ENCODE measurements at regions not wholly inside any gene's neighbourhood (a gene's known extent, or its start where the extent isn't known, plus 50 kb on each side); places are given as distances from the start of the nearest gene placed in this dataset.

DNA sequence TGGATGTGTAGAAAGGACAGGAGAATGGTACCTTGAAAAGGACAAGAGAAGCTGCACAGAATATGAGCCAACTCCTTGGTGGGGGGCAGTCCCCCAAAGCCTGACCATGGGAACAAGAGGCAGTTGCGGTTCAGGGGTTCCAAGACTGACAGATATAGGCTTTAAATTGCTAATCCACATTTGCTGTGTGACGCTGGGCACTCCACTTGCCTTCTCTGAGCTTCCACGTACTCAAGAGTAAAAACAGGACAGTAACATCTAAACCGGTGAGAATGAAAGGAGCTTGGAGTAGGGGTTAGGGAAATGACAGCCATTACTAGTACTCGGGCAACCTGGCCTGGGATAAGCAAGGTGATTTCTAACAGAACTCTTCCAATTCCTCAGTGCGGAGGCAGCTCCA is 57.9 kb upstream of the LRFN2 start:
- H3K4me3 ChIP-seq: no peak overlapping the region
- intact Hi-C loops (cut with micrococcal nuclease): no loop called here
- peaks cover 100% of the 10 kb centered on the region for H3K27me3 ChIP-seq (ENCODE audit: low read depth)
- no peaks in the 10 kb centered on the region for H3K36me3 ChIP-seq
- DNase-seq: no peak
- H3K27ac ChIP-seq (replicated peaks): no peak overlapping the region
- no peaks in the 10 kb centered on the region for H3K9me3 ChIP-seq (replicated peaks)
- TF ChIP-seq, protein P1, sequence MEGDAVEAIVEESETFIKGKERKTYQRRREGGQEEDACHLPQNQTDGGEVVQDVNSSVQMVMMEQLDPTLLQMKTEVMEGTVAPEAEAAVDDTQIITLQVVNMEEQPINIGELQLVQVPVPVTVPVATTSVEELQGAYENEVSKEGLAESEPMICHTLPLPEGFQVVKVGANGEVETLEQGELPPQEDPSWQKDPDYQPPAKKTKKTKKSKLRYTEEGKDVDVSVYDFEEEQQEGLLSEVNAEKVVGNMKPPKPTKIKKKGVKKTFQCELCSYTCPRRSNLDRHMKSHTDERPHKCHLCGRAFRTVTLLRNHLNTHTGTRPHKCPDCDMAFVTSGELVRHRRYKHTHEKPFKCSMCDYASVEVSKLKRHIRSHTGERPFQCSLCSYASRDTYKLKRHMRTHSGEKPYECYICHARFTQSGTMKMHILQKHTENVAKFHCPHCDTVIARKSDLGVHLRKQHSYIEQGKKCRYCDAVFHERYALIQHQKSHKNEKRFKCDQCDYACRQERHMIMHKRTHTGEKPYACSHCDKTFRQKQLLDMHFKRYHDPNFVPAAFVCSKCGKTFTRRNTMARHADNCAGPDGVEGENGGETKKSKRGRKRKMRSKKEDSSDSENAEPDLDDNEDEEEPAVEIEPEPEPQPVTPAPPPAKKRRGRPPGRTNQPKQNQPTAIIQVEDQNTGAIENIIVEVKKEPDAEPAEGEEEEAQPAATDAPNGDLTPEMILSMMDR (IDR thresholded peaks at IDR 0.05; ENCODE audit: borderline replicate concordance): no peak
- H3K4me1 ChIP-seq: no peaks in the 10 kb centered on the region

DNA sequence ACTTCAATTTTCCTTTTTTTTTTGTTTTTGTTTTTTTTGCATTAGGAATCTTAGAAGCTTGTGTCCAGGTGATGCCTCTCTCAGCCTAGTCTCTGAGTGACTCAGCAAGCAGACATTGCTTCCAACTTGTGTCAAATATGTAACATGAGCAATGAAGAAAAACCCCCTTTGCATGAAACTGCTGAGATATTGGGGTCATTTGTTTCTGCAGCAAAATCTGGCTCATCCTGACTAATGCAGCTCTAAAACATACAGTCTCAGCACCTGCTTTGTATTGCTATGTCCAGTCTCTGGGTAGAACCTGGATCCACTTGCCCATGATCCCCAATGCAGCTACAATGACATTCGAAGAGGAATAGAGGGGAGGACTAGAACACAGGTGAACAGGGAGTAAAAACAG is 55.7 kb upstream of the LRFN2 start:
- H3K4me3 ChIP-seq: no peak overlapping the region
- H3K9me3 ChIP-seq (replicated peaks): no peaks in the 10 kb centered on the region
- H3K36me3 ChIP-seq: no peaks in the 10 kb centered on the region
- peaks cover 95% of the 10 kb centered on the region for H3K27me3 ChIP-seq (ENCODE audit: low read depth)
- TF ChIP-seq, protein P1 (IDR thresholded peaks at IDR 0.05; ENCODE audit: borderline replicate concordance): no peak
- no peak for DNase-seq
- intact Hi-C loops (cut with micrococcal nuclease): no loop called here
- H3K4me1 ChIP-seq: no peaks in the 10 kb centered on the region
- H3K27ac ChIP-seq (replicated peaks): no peak overlapping the region

DNA sequence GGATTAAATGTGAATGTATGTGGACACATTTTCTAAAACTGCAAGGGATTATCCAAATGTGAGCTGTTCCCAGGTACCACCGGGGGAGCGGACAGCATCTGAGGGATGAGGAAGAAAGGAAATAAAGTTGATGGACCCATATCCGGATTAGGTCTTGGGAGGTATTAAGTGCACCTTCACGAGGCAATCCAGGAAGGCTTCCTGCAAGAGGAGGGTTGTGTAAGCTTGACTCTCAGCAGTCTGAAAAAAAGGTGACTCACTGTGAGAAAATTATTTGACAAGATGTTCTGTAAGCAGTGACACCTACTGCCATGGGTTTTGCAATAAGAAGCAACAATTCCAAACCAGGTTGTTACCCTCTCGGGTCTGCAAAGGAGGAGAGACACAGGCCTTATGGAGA is 55.0 kb upstream of the LRFN2 start:
- no peak for DNase-seq
- Histone ChIP-seq H3K9me3 (replicated peaks) (no peaks in the 10 kb centered on the region), H3K4me3 (no peak overlapping the region), H3K4me1 (no peaks in the 10 kb centered on the region), H3K27ac (replicated peaks) (no peak overlapping the region), H3K27me3 (ENCODE audit: low read depth) (peaks cover 95% of the 10 kb centered on the region), H3K36me3 (no peaks in the 10 kb centered on the region)
- TF ChIP-seq, protein P1 (IDR thresholded peaks at IDR 0.05; ENCODE audit: borderline replicate concordance): no peak
- intact Hi-C loops (cut with micrococcal nuclease): no loop called here

- intact Hi-C loops (cut with micrococcal nuclease): no loop called here
- no peaks in the 10 kb centered on the region for H3K4me1 ChIP-seq
- H3K27me3 ChIP-seq (ENCODE audit: low read depth): peaks cover 81% of the 10 kb centered on the region
- H3K27ac ChIP-seq (replicated peaks): no peak overlapping the region
- no peak overlapping the region for H3K4me3 ChIP-seq
- no peak for DNase-seq
- no peaks in the 10 kb centered on the region for H3K36me3 ChIP-seq
- H3K9me3 ChIP-seq (replicated peaks): no peaks in the 10 kb centered on the region
- TF ChIP-seq, protein P1 (IDR thresholded peaks at IDR 0.05; ENCODE audit: borderline replicate concordance): no peak
These were observed 53.5 kb upstream of the LRFN2 start for GRCh38 chr6:40640599-40641227.

Data from left ventricle myocardium inferior (tissue), 1 donor.